Right cardiac atrium (tissue), 5 donors: ENCODE measurements at regions not wholly inside any gene's neighbourhood (a gene's known extent, or its start where the extent isn't known, plus 50 kb on each side); places are given as distances from the start of the nearest gene placed in this dataset.
"Not testable (repeated sequence)": the region's sequence is repeated elsewhere in the genome, so short reads cannot be mapped to it uniquely, and the experiment has no call there.

Experiments used
- ATAC-seq, 2 donors: fragments of 200-7000 bp; cut with Tn5 transposase; one replicate each; pipeline versions ENCODE4 v1.8.0 to v1.9.1; 2020; ENCODE audit warnings: moderate library complexity in 2 of 2, mild to moderate bottlenecking in 1 of 2
- DNase-seq, 3 donors: peaks; one replicate each; pipeline ENCODE4 v3.0.0-alpha.2; 2020
- H3K27ac ChIP-seq: one replicate; pipeline ENCODE4 v1.5.1; 2013; ENCODE audit warnings: mild to moderate bottlenecking, low read length, control low read depth, moderate library complexity
- H3K27me3 ChIP-seq: one replicate; pipeline ENCODE4 v1.6.1; 2013; ENCODE audit not compliant: control insufficient read depth, insufficient read depth
- H3K4me1 ChIP-seq: one replicate; pipeline ENCODE4 v1.6.1; 2013; ENCODE audit warnings: low read length; ENCODE audit not compliant: control insufficient read depth, insufficient read depth
- H3K4me3 ChIP-seq: one replicate; pipeline ENCODE4 v1.5.1; 2013; ENCODE audit warnings: low read length, control low read depth
- H3K9me3 ChIP-seq: one replicate; pipeline ENCODE4 v1.6.1; 2013; ENCODE audit warnings: low read length; ENCODE audit not compliant: control insufficient read depth
- WGBS: extraction: QIAGEN DNeasy Blood & Tissue Kit; methylation state at CpG from one replicate; pipeline ENCODE4 v1.1.7; 2013; 5-methylcytosine and 5-hydroxymethylcytosine counted together
- intact Hi-C, 4 donors: fragments of 100-400 bp; cut with DNase I; formaldehyde crosslinking; loops; one replicate each; pipeline versions ENCODE4 v1.11.0 to v1.14.0; 2022 to 2023
- donor health status: healthy with polysubstance abuse.
- donor health status: DM: no; HTN: yes; CAD: no.
- donor health status: DM: no; HTN: no; CAD: no.
- donor health status: DM: no; HTN: yes; CAD: no; lungs with severe emphysema.
- donor health status: DM: yes; HTN: yes; CAD: no.

DNA sequence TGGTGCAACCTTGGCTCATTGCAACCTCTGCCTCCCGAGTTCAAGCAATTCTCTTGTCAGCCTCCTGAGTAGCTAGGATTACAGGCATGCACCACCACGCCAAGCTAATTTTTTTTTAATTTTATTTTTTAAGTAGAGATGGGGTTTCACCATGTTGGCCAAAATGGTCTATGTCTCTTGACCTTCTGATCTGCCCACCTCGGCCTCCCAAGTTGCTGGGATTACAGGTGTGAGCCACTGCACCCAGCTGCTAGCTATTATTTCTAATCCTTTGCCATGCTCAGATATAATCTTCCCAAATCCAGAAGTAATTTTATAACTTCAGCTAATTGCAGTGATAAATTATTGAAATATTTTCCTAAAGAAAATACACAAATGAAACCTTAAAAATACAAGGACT lies 305.1 kb upstream of the OR11H12 start:
- 66% methylated on average over 2 of the region's 3 CpGs for WGBS

GRCh38 chr14:18332366-18333035 lies 268.4 kb upstream of the OR11H12 start:
- H3K9me3 ChIP-seq, H3K4me3 ChIP-seq, ATAC-seq, H3K27ac ChIP-seq, intact Hi-C loops, H3K27me3 ChIP-seq, H3K4me1 ChIP-seq: not testable (repeated sequence)
- peak in 2 of 3 donors; percentile 7 to 37 for DNase-seq
- WGBS: 69% methylated on average over 18 of the region's 30 CpGs

More for the DNA sequence above, 305.1 kb upstream of the OR11H12 start:
- H3K27me3 ChIP-seq, H3K9me3 ChIP-seq, H3K4me1 ChIP-seq, DNase-seq, intact Hi-C loops, H3K4me3 ChIP-seq, ATAC-seq, H3K27ac ChIP-seq: not testable (repeated sequence)

DNA sequence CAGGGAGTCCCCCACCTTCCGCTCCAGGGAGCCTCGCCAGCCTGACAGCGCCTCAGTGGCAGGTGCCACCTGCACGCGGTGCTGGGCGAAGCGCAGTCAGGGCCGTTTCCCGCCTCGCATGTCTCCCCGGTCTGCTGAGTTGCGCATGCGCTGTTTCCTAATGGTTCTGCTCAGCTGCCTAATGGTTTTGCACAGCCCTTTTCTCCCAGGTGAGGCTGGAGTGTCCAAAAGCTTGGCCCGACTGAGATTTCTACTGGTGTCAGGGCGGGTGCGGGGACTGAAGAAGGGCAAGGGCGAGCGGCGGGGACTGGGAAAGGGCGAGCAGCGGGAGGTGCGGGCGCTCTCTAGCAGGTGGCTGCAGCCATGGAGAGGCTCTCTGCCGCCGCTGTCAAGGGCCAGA lies 267.6 kb upstream of the OR11H12 start:
- WGBS: 88% methylated on average over 25 of the region's 25 CpGs
- H3K27me3 ChIP-seq, H3K4me1 ChIP-seq, H3K27ac ChIP-seq, ATAC-seq, H3K9me3 ChIP-seq, intact Hi-C loops, H3K4me3 ChIP-seq: not testable (repeated sequence)
- peak in 2 of 3 donors; percentile 10 to 45 for DNase-seq

GRCh38 chr14:18333799-18334198 lies 267.1 kb upstream of the OR11H12 start:
- DNase-seq: peak in 2 of 3 donors; percentile 7 to 42

More at GRCh38 chr14:18333799-18334198, 267.1 kb upstream of the OR11H12 start:
- 76% methylated on average over 14 of the region's 16 CpGs for WGBS
- H3K4me1 ChIP-seq, H3K27ac ChIP-seq, intact Hi-C loops, ATAC-seq, H3K9me3 ChIP-seq, H3K4me3 ChIP-seq, H3K27me3 ChIP-seq: not testable (repeated sequence)
